AG10803 (cell line): ENCODE measurements at regions not wholly inside any gene's neighbourhood (a gene's known extent, or its start where the extent isn't known, plus 50 kb on each side); places are given as distances from the start of the nearest gene placed in this dataset.

Source experiments
- DNase-seq: peaks from one replicate; pipeline ENCODE4 v3.0.0; 2010; ENCODE audit warnings: low read depth
- H3K4me3 ChIP-seq: 2 replicates; pipeline ENCODE4 v1.5.1; 2011; ENCODE audit warnings: mild to moderate bottlenecking, low read length, control low read depth
- TF ChIP-seq, protein P1 (sequence below): conservative IDR thresholded peaks from 2 replicates; pipeline ENCODE4 v1.5.1; 2011; ENCODE audit warnings: mild to moderate bottlenecking, low read length, control low read depth, inconsistent platforms

- no peak for DNase-seq
- H3K4me3 ChIP-seq, result no peak overlapping the region
- TF ChIP-seq, protein P1, sequence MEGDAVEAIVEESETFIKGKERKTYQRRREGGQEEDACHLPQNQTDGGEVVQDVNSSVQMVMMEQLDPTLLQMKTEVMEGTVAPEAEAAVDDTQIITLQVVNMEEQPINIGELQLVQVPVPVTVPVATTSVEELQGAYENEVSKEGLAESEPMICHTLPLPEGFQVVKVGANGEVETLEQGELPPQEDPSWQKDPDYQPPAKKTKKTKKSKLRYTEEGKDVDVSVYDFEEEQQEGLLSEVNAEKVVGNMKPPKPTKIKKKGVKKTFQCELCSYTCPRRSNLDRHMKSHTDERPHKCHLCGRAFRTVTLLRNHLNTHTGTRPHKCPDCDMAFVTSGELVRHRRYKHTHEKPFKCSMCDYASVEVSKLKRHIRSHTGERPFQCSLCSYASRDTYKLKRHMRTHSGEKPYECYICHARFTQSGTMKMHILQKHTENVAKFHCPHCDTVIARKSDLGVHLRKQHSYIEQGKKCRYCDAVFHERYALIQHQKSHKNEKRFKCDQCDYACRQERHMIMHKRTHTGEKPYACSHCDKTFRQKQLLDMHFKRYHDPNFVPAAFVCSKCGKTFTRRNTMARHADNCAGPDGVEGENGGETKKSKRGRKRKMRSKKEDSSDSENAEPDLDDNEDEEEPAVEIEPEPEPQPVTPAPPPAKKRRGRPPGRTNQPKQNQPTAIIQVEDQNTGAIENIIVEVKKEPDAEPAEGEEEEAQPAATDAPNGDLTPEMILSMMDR, result no peak
These were observed 694.4 kb downstream of the MATN1 start for GRCh38 chr1:30028939-30029338.

- no peak overlapping the region for H3K4me3 ChIP-seq
- TF ChIP-seq, protein P1, result no peak
- DNase-seq, result no peak
These were observed 695.1 kb downstream of the MATN1 start for GRCh38 chr1:30028283-30028682.

- TF ChIP-seq, protein P1, result no peak
- H3K4me3 ChIP-seq, result no peak overlapping the region
- DNase-seq, result no peak
These were observed 696.1 kb downstream of the MATN1 start for GRCh38 chr1:30027247-30027646.

DNA sequence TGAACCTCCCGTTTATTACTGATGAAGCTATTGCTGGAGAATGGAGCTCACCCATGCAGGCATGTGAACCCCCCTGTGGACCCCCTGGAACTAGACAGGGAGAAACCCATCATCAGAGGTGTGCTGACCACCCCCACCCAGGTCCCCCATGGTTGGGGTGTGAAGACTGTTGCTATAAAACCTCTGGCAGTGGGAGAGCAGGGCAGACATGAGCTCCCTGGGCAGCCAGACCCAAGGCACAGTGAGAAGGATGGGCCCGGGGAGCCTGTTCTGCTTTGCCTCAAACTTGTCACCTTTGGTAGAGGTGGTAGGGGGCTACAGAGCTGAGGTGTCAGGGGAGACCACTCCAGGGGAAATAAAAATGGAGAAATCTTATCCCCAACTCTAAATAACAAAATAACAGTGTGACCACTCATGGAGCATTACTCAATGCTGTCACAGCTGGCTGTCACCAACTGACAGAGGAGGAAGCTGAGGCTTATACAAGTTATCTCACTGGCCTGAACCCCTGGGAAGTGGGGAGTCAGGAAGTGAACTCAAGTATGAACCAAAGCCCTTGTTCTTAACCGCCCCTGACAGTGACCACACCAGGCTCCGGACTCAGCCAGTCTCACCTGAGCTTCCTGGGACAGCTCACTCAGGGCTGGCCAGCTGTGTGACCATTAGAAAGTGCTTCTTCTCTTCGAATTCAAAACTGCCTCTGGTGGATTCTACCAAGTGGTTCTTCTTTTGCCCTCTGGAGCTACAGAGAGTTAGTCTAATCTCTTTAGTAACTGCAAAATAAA is 698.8 kb downstream of the MATN1 start:
- H3K4me3 ChIP-seq, result no peak overlapping the region
- DNase-seq, result no peak
- TF ChIP-seq, protein P1, result no peak

DNA sequence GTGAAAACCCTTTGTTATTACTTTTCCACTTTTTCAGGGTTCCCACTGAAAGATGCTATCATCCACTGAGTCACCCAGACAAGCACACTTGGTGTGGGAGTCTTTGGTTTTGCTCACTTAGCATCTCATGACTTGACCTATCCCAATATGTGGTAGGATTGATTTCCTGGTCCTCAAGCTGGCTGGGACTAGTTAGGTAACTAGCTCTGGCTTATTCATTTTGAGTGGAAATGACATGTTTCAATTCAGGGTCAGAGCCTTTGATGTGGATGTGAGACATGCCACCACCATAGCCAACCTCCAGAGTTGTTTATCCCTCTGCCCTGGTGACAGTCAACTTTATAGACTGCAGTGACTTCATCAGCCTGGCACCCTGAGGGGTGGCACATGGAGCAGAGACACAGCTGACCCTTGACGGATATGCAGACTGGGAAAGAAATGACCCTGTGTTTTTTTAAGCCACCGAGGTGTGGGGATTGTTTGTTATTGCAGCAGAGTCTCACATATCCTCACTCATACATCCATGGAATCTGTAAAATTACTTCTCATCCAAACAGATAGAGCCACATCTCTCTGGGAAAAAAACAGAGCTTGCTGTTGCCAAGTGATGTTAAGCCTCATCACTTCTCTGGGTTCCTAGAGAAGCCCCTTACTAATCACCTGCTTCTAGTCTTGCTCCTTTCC is 699.9 kb downstream of the MATN1 start:
- TF ChIP-seq, protein P1, result no peak
- no peak overlapping the region for H3K4me3 ChIP-seq
- DNase-seq, result no peak

GRCh38 chr1:30014031-30014430 is 709.4 kb downstream of the MATN1 start:
- TF ChIP-seq, protein P1, result no peak
- DNase-seq, result no peak
- no peak overlapping the region for H3K4me3 ChIP-seq
